Endothelial cell (in vitro differentiated cells): ENCODE measurements at regions not wholly inside any gene's neighbourhood (a gene's known extent, or its start where the extent isn't known, plus 50 kb on each side); places are given as distances from the start of the nearest gene placed in this dataset.
"Not testable (repeated sequence)": the region's sequence is repeated elsewhere in the genome, so short reads cannot be mapped to it uniquely, and the experiment has no call there.

Experiments used
- DNase-seq: peaks from one replicate; pipeline ENCODE4 v3.0.0; 2021; ENCODE audit warnings: low spot score
- H3K27ac Mint-ChIP-seq: one replicate; pipeline ENCODE4 v1.8.0; 2021; ENCODE audit warnings: mixed read lengths, inconsistent platforms; ENCODE audit not compliant: unreplicated experiment
- H3K27me3 Mint-ChIP-seq: one replicate; pipeline ENCODE4 v1.8.0; 2021; ENCODE audit warnings: mild to moderate bottlenecking, moderate library complexity, mixed read lengths, inconsistent platforms; ENCODE audit not compliant: unreplicated experiment
- H3K36me3 Mint-ChIP-seq: one replicate; pipeline ENCODE4 v1.8.0; 2021; ENCODE audit warnings: mild to moderate bottlenecking, low read depth, mixed read lengths, inconsistent platforms; ENCODE audit not compliant: unreplicated experiment
- H3K4me1 Mint-ChIP-seq: one replicate; pipeline ENCODE4 v1.8.0; 2021; ENCODE audit warnings: mild to moderate bottlenecking, mixed read lengths, inconsistent platforms; ENCODE audit not compliant: unreplicated experiment
- H3K4me3 Mint-ChIP-seq: one replicate; pipeline ENCODE4 v1.8.0; 2021; ENCODE audit warnings: mild to moderate bottlenecking, mixed read lengths, inconsistent platforms; ENCODE audit not compliant: unreplicated experiment
- H3K9me3 Mint-ChIP-seq: one replicate; pipeline ENCODE4 v1.8.0; 2021; ENCODE audit warnings: mixed read lengths, inconsistent platforms; ENCODE audit not compliant: unreplicated experiment
- CTCF ChIP-seq: fragments of 200-600 bp; sonication (generic); IDR thresholded peaks from one replicate; pipeline ENCODE4 v1.5.0; 2021; ENCODE audit warnings: antibody characterized with exemption; ENCODE audit not compliant: unreplicated experiment

- no peak for DNase-seq
- Mint-ChIP-seq H3K27me3 (no peaks in the 10 kb centered on the region), H3K9me3 (no peaks in the 10 kb centered on the region), H3K36me3 (no peaks in the 10 kb centered on the region), H3K4me1 (no peaks in the 10 kb centered on the region), H3K4me3 (no peak overlapping the region), H3K27ac (no peak overlapping the region)
- no peak for TF ChIP-seq CTCF
Measured at GRCh38 chr11:114955923-114956322, 277.6 kb downstream of the NXPE2 start.

GRCh38 chr11:114956566-114956965 lies 278.2 kb downstream of the NXPE2 start:
- H3K27ac Mint-ChIP-seq = no peak overlapping the region
- no peaks in the 10 kb centered on the region for H3K4me1 Mint-ChIP-seq
- no peaks in the 10 kb centered on the region for H3K27me3 Mint-ChIP-seq
- H3K9me3 Mint-ChIP-seq = no peaks in the 10 kb centered on the region
- no peak for DNase-seq
- TF ChIP-seq CTCF = no peak
- H3K4me3 Mint-ChIP-seq = no peak overlapping the region
- no peaks in the 10 kb centered on the region for H3K36me3 Mint-ChIP-seq

GRCh38 chr11:114959953-114960505 lies 281.7 kb downstream of the NXPE2 start:
- DNase-seq = no peak
- Mint-ChIP-seq H3K27ac (no peak overlapping the region), H3K36me3 (no peaks in the 10 kb centered on the region), H3K4me1 (no peaks in the 10 kb centered on the region), H3K4me3 (no peak overlapping the region), H3K9me3 (no peaks in the 10 kb centered on the region), H3K27me3 (no peaks in the 10 kb centered on the region)
- TF ChIP-seq CTCF = no peak

GRCh38 chr11:114960819-114961218 lies 282.5 kb downstream of the NXPE2 start:
- H3K27ac Mint-ChIP-seq, H3K4me3 Mint-ChIP-seq, H3K36me3 Mint-ChIP-seq, H3K9me3 Mint-ChIP-seq, DNase-seq, H3K4me1 Mint-ChIP-seq, H3K27me3 Mint-ChIP-seq: not testable (repeated sequence)

- TF ChIP-seq CTCF = no peak
- DNase-seq = no peak
- Mint-ChIP-seq H3K27me3 (peaks cover 4% of the 10 kb centered on the region), H3K4me1 (peaks cover 3% of the 10 kb centered on the region), H3K4me3 (no peak overlapping the region), H3K36me3 (no peaks in the 10 kb centered on the region), H3K9me3 (no peaks in the 10 kb centered on the region), H3K27ac (no peak overlapping the region)
Measured at GRCh38 chr11:114964676-114965214, 286.4 kb downstream of the NXPE2 start.
